ENCODE measurements at regions not wholly inside any gene's neighbourhood (a gene's known extent, or its start where the extent isn't known, plus 50 kb on each side); places are given as distances from the start of the nearest gene placed in this dataset.

GRCh38 chr21:28459193-28459592, 533.5 kb downstream of the LTN1 start:
- DNase-seq (ENCODE audit: low read depth in 2 of 2) = no peak

- DNase-seq (ENCODE audit: low read depth in 2 of 2) = no peak
Observed at GRCh38 chr21:28458446-28458845, 534.2 kb downstream of the LTN1 start.

- DNase-seq (ENCODE audit: low read depth in 2 of 2) = no peak
Observed at GRCh38 chr21:28455253-28455600, 537.5 kb downstream of the LTN1 start.

DNA sequence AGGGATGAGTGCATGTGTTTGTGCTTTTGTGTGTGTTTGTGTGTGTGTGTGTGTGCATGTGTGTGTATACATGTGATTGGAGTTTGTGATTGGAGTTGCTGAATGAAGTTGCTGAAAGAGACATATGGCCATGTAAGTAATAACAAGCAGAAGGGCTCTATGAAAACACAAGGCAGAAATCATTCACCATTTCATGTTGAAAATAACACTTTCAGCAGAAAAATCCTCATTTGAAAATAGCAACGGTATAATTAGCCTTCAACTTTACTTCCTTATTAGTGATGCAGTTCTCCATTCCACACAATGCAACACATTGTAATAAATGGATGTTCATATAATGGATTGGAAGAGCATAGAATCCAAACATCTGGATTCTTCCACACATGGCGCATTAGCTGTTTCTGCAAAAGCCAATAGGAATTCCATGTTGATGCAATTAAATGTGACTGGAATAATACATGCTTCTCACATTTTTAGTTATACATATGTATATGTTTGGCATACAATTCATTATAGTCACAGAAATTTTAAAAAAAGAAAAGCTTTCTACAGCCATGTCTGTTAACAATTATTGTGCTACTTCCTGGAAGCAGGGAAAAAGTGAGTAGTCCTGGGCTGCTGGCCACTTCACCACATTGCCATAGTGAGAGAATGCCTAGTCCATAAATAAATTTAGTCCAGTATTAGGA, 538.0 kb downstream of the LTN1 start:
- DNase-seq (ENCODE audit: low read depth in 2 of 2) = no peak

- no peak for DNase-seq (ENCODE audit: low read depth in 2 of 2)
Observed at GRCh38 chr21:28447462-28447861, 545.2 kb downstream of the LTN1 start.

- no peak for DNase-seq (ENCODE audit: low read depth in 2 of 2)
Observed at GRCh38 chr21:28445141-28445830, 547.4 kb downstream of the LTN1 start.

DNA sequence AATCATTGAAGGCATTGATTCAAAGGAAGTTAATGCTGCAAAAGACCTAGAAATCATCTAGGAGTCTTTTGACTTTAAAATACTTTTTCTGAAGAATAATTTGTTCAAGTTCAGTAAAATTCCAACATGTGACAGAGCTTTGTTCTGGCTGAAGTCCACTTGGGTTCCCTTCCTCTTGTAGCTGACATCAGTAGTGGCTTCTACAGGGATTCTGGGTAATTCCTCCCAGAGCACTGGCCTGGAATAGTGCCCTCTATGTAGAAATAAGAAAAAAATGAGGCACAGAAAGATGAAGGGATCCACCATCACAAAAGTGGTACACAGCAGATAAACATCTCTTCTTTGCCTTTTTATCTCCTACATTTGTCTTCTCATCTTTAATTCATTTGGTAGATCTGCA, 548.1 kb downstream of the LTN1 start:
- DNase-seq (ENCODE audit: low read depth in 2 of 2) = no peak

GRCh38 chr21:28444111-28444510, 548.6 kb downstream of the LTN1 start:
- no peak for DNase-seq (ENCODE audit: low read depth in 2 of 2)

DNA sequence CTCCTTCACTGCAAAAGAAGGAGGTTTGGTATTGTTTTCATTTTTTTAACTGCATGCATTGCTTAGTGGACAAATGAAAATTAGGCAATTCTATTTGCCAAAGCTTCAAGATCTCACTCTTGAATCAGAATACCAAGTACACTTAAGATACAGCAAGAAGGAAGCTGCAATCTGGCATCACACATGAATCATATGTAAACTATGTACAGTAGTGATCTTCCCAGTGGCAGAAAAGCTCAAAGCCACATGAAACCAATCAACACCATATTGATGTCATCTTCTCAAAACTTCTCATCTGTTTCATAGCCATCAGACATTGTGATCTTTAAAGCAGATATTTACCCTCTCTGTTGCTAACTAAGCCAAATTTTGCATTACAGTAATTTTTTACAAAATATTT, 550.1 kb downstream of the LTN1 start:
- DNase-seq (ENCODE audit: low read depth in 2 of 2) = no peak

- no peak for DNase-seq (ENCODE audit: low read depth in 2 of 2)
Observed at GRCh38 chr21:28442085-28442484, 550.6 kb downstream of the LTN1 start.

DNA sequence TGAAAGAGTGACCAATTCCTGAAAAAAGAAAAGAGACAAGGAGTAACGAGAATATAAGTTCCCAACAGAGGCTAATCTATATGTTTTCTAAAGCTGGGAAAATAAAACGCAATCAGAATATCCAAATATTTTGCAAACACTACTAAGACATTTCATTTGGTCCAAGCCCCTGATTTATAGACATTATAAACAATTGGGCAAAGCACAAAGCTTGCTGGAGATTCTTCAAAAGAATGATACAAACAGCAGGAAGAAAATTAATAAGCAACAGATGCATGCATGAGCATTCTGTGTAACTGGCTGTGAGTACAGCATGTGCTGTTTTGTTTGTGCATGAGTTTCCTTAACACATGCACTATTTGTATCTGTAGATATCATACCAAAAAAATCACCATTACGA, 552.9 kb downstream of the LTN1 start:
- no peak for DNase-seq (ENCODE audit: low read depth in 2 of 2)

GRCh38 chr21:28439251-28439650, 553.4 kb downstream of the LTN1 start:
- DNase-seq (ENCODE audit: low read depth in 2 of 2) = no peak

DNA sequence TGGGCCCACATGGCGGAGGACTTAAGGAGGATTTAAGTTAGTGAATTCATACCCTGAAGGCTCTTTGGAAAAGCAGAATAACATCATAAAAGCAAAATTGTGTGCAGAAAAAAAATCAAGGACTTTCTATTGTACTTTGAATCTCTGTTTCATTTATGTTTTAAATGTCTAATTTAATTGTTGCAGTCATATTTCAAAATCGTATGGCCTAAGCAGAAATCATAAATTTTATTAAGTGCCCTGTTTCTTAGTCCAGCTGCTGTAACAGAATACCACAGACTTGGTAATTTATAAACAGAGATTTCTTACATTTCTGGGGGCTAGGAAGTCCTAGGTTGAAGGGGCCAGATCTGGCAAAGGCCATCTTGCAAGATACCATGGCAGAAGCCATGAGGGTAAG, 555.6 kb downstream of the LTN1 start:
- DNase-seq (ENCODE audit: low read depth in 2 of 2) = no peak

- DNase-seq (ENCODE audit: low read depth in 2 of 2) = no peak
Observed at GRCh38 chr21:28436286-28436932, 556.3 kb downstream of the LTN1 start.

DNA sequence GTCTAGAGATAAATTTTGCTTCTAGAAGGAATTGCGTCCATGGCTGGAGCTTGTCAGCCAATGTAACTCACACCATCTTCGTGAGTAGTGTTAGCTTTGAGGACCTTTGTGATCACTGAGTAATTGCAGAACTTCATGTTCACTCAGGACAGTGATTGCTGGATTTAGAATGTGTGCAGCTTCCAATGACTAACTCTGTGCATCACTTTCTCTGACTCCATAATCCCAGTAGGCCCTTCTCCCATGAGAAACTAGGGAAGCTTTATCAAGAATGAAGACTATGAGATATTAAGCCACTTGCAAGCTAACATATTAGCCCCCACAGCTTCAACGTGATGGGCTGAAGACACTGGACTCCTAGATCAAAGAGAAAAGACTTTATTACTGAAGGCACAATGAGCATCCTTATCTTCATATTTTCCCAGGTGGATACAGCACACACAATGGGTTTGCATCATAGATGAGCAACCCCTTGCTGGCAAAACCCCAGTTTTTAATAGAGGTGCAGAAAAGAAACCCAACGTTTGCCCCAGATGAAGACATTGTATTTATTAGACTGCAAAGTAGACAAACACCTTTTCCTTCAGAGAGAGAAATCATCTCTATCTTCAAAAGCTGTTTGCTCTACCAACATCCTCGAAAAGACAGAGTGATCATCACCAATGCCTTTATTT, 561.0 kb downstream of the LTN1 start:
- DNase-seq (ENCODE audit: low read depth in 2 of 2) = no peak

DNA sequence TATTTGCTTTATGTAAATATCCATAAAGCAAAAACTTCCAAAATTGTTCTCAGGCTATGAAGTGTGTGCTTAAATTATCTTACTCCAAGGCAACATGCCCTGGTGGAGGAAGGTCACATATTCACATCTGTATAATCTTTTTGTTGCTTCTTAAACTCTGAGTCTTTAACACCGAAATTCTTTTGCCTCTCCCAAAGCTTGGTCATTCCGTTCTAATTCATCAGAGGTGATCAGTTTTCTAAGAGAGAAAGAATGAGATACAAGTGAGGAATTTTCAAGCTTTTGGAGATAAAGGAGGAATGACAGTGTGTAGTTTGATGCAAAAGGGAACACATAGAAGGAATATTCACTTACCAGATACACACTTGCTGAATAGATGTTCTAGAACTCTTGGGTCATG, 561.7 kb downstream of the LTN1 start:
- no peak for DNase-seq (ENCODE audit: low read depth in 2 of 2)

DNA sequence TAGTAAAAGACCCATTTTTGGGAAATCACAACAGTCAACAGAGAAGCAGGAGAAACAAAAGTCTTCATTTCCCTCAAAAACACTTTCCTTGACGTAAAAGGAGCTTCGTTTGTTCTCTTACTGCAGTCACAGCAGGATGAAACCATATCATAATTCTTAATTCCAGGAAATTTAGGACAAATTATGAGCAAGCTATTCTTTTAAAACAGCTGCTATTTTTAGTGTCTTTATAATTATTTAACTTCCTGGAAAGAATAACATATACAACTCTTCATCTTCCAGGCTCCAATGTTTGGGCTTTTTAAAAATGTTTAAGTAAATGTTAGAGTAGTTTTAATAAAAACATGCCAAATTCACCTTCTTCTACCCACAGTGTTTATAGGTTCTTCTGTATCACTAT, 563.5 kb downstream of the LTN1 start:
- DNase-seq (ENCODE audit: low read depth in 2 of 2) = no peak

GRCh38 chr21:28427394-28428022, 565.2 kb downstream of the LTN1 start:
- DNase-seq (ENCODE audit: low read depth in 2 of 2) = no peak

DNA sequence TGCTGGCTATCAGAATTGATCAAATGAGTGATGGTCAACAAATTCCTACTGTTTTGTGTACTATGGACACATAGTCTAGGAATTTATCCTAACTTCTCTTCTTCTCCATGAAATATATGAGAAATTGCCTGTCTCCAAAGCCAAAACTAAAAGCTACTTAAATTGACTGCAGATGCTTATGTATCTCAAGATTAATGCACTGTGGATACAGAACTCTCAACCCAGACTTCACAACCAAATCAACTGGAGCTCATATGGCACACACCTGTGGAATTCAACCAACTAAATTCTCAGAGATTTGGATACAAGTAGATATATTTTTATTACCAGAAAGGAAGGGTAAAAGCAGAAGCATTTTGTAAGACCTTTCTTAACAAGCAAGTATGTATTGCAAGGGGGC, 566.1 kb downstream of the LTN1 start:
- DNase-seq (ENCODE audit: low read depth in 2 of 2) = no peak

DNA sequence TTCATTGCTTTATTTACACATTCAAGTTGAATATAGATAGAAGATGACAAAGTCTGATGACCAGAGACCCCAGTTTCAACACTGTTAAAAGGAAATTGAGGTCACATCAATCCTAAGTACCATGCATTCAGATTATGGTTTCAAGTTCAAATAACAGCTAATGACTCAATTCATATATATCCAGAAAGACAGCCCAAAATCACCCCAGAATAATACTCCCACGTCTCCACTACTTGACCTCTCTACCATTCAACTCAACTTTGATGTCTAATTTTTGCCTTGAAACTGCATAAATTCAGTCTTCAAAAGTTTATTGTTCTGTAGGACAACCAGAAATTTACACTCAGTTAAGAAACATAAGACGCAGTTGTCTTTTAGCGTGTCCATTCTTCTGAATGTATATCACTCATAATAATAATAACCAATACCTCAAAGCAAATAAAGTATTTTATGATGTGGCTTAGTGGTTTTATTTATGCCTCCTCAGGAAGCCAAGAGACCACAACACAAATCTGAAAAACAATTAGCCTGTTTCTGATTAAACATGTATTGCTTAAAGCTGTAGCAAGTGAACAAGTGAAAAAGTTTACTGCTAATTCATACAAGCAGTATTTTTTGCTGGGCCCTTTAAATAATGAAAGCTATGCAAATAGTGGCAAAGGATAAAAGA, 569.0 kb downstream of the LTN1 start:
- no peak for DNase-seq (ENCODE audit: low read depth in 2 of 2)

DNA sequence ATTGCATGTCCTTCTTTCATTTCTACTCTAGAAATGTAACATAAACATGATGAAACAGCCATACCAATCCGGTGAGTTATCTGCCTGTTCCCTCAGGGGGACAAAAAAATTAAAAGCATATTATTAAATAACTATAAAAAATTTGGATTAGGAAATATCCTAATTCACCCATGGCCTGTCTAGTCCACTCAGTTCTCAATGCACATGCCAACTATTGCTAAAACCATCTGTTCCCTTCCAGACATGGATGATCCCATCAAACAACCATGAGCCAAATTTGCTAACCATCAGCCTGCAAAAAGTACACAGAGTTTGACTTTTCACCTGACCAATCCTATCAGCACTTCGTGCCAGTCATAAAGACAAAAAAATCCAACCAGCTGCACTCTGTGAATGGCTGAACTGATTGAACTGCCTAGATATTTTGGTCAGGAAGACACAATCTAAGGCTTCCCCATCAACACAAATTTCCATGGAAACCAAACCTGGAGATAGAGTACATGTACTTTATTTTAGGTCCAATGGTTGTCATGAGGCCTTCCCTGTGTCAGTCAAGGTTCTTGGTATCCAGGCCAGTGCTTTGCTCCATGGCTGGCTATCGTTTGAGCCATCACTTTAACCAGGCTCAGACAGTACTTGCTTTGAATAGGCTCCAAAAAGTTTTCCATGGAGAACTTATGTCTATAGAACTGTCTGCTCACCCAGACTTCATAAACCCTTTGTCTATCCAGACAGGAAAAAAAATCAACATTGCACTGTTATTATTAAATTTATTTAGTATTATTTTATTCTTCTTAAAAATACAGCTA, 570.8 kb downstream of the LTN1 start:
- no peak for DNase-seq (ENCODE audit: low read depth in 2 of 2)

Data from stimulated activated CD8-positive, alpha-beta memory T cell treated with anti-CD3 and anti-CD28 coated beads, Interleukin-15, amount 100 ng/mL, for 48 hours (primary cell).